ENCODE measurements at regions not wholly inside any gene's neighbourhood (a gene's known extent, or its start where the extent isn't known, plus 50 kb on each side); places are given as distances from the start of the nearest gene placed in this dataset.

- Histone ChIP-seq H2AFZ (ENCODE audit: low read length) (no peak overlapping the region), H3K4me2 (ENCODE audit: insufficient read depth, low read length) (no peak overlapping the region), H3K79me2 (ENCODE audit: insufficient read depth, low read length) (no peaks in the 10 kb centered on the region), H3K4me1 (ENCODE audit: insufficient read depth, low read length) (no peaks in the 10 kb centered on the region), H4K20me1 (ENCODE audit: insufficient read depth, low read length) (no peaks in the 10 kb centered on the region), H3K27ac (ENCODE audit: low read depth, low read length) (no peak overlapping the region), H3K9me3 (ENCODE audit: low read depth, low read length) (no peaks in the 10 kb centered on the region), H3K4me3 (ENCODE audit: insufficient read depth, low read length) (no peak overlapping the region), H3K36me3 (ENCODE audit: insufficient read depth, low read length) (no peaks in the 10 kb centered on the region), H3K27me3 (ENCODE audit: insufficient read depth, low read length) (peaks cover 31% of the 10 kb centered on the region)
- DNase-seq (ENCODE audit: insufficient read length, low spot score, missing footprints): no peak
- TF ChIP-seq CTCF (IDR thresholded peaks at IDR 0.05; ENCODE audit: extremely low read depth, low read depth, low read length): no peak
These were observed 209.3 kb downstream of the TTC8 start for GRCh38 chr14:89033756-89034155.

- H2AFZ ChIP-seq (ENCODE audit: low read length): no peak overlapping the region
- H3K36me3 ChIP-seq (ENCODE audit: insufficient read depth, low read length): no peaks in the 10 kb centered on the region
- H3K4me3 ChIP-seq (ENCODE audit: insufficient read depth, low read length): no peak overlapping the region
- no peak overlapping the region for H3K27ac ChIP-seq (ENCODE audit: low read depth, low read length)
- TF ChIP-seq CTCF (IDR thresholded peaks at IDR 0.05; ENCODE audit: extremely low read depth, low read depth, low read length): no peak
- peaks cover 6% of the 10 kb centered on the region for H3K4me1 ChIP-seq (ENCODE audit: insufficient read depth, low read length)
- no peak overlapping the region for H3K4me2 ChIP-seq (ENCODE audit: insufficient read depth, low read length)
- no peaks in the 10 kb centered on the region for H4K20me1 ChIP-seq (ENCODE audit: insufficient read depth, low read length)
- H3K79me2 ChIP-seq (ENCODE audit: insufficient read depth, low read length): no peaks in the 10 kb centered on the region
- no peaks in the 10 kb centered on the region for H3K9me3 ChIP-seq (ENCODE audit: low read depth, low read length)
- H3K27me3 ChIP-seq (ENCODE audit: insufficient read depth, low read length): peaks cover 17% of the 10 kb centered on the region
- no peak for DNase-seq (ENCODE audit: insufficient read length, low spot score, missing footprints)
These were observed 211.9 kb downstream of the TTC8 start for GRCh38 chr14:89036371-89036770.

GRCh38 chr14:89037065-89037464 lies 212.6 kb downstream of the TTC8 start:
- DNase-seq (ENCODE audit: insufficient read length, low spot score, missing footprints): no peak
- no peaks in the 10 kb centered on the region for H3K36me3 ChIP-seq (ENCODE audit: insufficient read depth, low read length)
- no peak overlapping the region for H3K4me2 ChIP-seq (ENCODE audit: insufficient read depth, low read length)
- no peaks in the 10 kb centered on the region for H4K20me1 ChIP-seq (ENCODE audit: insufficient read depth, low read length)
- H3K9me3 ChIP-seq (ENCODE audit: low read depth, low read length): no peaks in the 10 kb centered on the region
- H3K4me3 ChIP-seq (ENCODE audit: insufficient read depth, low read length): no peak overlapping the region
- TF ChIP-seq CTCF (IDR thresholded peaks at IDR 0.05; ENCODE audit: extremely low read depth, low read depth, low read length): no peak
- H2AFZ ChIP-seq (ENCODE audit: low read length): no peak overlapping the region
- no peak overlapping the region for H3K27ac ChIP-seq (ENCODE audit: low read depth, low read length)
- no peaks in the 10 kb centered on the region for H3K79me2 ChIP-seq (ENCODE audit: insufficient read depth, low read length)
- peaks cover 9% of the 10 kb centered on the region for H3K4me1 ChIP-seq (ENCODE audit: insufficient read depth, low read length)
- H3K27me3 ChIP-seq (ENCODE audit: insufficient read depth, low read length): peaks cover 17% of the 10 kb centered on the region

DNA sequence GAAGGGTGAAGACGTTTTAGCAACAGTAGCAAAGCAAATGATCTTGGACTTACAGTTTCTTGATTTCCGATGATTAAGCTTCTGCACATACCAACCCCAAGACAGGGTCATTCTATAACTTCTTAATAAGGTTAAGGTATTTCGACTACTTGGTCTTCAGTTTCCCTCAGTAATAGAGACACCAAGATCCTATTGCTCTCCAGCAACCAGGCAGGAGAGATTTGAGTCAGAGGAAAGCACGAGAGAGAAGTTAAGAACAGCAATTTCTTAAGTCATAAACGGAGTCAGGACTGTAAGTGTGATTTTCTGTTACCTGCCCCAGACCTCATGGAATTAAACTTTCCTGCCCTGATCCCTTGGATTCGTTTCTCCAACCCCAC lies 215.6 kb downstream of the TTC8 start:
- H4K20me1 ChIP-seq (ENCODE audit: insufficient read depth, low read length): no peaks in the 10 kb centered on the region
- H3K27ac ChIP-seq (ENCODE audit: low read depth, low read length): no peak overlapping the region
- no peak overlapping the region for H2AFZ ChIP-seq (ENCODE audit: low read length)
- no peaks in the 10 kb centered on the region for H3K9me3 ChIP-seq (ENCODE audit: low read depth, low read length)
- no peak for DNase-seq (ENCODE audit: insufficient read length, low spot score, missing footprints)
- H3K27me3 ChIP-seq (ENCODE audit: insufficient read depth, low read length): peaks cover 17% of the 10 kb centered on the region
- no peak for TF ChIP-seq CTCF (IDR thresholded peaks at IDR 0.05; ENCODE audit: extremely low read depth, low read depth, low read length)
- no peaks in the 10 kb centered on the region for H3K36me3 ChIP-seq (ENCODE audit: insufficient read depth, low read length)
- H3K4me1 ChIP-seq (ENCODE audit: insufficient read depth, low read length): peaks cover 9% of the 10 kb centered on the region
- peak overlapping the region; percentile 72 for H3K4me3 ChIP-seq (ENCODE audit: insufficient read depth, low read length)
- no peaks in the 10 kb centered on the region for H3K79me2 ChIP-seq (ENCODE audit: insufficient read depth, low read length)
- peak overlapping the region; percentile 89 for H3K4me2 ChIP-seq (ENCODE audit: insufficient read depth, low read length)
